Left ventricle myocardium inferior (tissue), 1 donor: ENCODE measurements at regions not wholly inside any gene's neighbourhood (a gene's known extent, or its start where the extent isn't known, plus 50 kb on each side); places are given as distances from the start of the nearest gene placed in this dataset.

Experiments used
- DNase-seq: peaks from one replicate; pipeline ENCODE4 v3.0.0-alpha.2; 2020
- H3K27ac ChIP-seq: fragments of 200-600 bp; replicated peaks from 2 replicates; pipeline ENCODE4 v1.8.0; 2021
- H3K27me3 ChIP-seq: fragments of 200-600 bp; 2 replicates; pipeline ENCODE4 v1.8.0; 2021; ENCODE audit warnings: low read depth
- H3K36me3 ChIP-seq: fragments of 200-600 bp; 2 replicates; pipeline ENCODE4 v1.8.0; 2021
- H3K4me1 ChIP-seq: fragments of 200-600 bp; 2 replicates; pipeline ENCODE4 v1.8.0; 2021
- H3K4me3 ChIP-seq: fragments of 200-600 bp; 2 replicates; pipeline ENCODE4 v1.8.0; 2021; ENCODE audit warnings: mild to moderate bottlenecking, moderate library complexity
- H3K9me3 ChIP-seq: fragments of 200-600 bp; replicated peaks from 2 replicates; pipeline ENCODE4 v1.8.0; 2021
- intact Hi-C: fragments of 100-400 bp; cut with micrococcal nuclease; formaldehyde crosslinking; loops from one replicate; pipeline ENCODE4 v1.11.0; 2022
- TF ChIP-seq, protein P1 (sequence below): fragments of 200-600 bp; IDR thresholded peaks from 2 replicates; pipeline ENCODE4 v1.8.0; 2021; ENCODE audit warnings: antibody characterized with exemption, mild to moderate bottlenecking, borderline replicate concordance
- donor health status: DM: no; HTN: yes; CAD: no; lungs with severe emphysema.

DNA sequence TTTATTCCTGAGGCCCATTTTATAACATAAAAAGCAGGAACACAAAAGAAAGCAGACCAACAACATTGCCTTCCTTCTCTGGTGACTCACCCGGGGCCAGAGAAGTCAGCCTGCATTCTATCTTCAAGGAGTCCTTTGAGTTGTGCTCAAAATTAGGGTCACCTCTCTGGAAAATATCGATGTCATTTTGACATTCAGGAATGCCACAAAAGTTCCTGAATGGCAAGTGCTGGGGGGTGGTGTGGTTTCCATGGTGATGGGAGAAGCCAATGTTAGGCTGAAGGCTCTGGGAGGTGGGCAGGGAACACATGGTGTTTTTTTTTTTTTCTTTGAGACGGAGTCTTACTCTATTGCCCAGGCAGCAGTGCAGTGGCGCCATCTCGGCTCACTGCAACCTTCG is 159.6 kb downstream of the HAPSTR1 start:
- Histone ChIP-seq H3K9me3 (no peaks in the 10 kb centered on the region), H3K27me3 (peaks cover 42% of the 10 kb centered on the region), H3K36me3 (no peaks in the 10 kb centered on the region), H3K4me3 (no peak overlapping the region), H3K4me1 (no peaks in the 10 kb centered on the region), H3K27ac (no peak overlapping the region)
- DNase-seq = no peak
- intact Hi-C loops = no loop called here
- TF ChIP-seq, protein P1, sequence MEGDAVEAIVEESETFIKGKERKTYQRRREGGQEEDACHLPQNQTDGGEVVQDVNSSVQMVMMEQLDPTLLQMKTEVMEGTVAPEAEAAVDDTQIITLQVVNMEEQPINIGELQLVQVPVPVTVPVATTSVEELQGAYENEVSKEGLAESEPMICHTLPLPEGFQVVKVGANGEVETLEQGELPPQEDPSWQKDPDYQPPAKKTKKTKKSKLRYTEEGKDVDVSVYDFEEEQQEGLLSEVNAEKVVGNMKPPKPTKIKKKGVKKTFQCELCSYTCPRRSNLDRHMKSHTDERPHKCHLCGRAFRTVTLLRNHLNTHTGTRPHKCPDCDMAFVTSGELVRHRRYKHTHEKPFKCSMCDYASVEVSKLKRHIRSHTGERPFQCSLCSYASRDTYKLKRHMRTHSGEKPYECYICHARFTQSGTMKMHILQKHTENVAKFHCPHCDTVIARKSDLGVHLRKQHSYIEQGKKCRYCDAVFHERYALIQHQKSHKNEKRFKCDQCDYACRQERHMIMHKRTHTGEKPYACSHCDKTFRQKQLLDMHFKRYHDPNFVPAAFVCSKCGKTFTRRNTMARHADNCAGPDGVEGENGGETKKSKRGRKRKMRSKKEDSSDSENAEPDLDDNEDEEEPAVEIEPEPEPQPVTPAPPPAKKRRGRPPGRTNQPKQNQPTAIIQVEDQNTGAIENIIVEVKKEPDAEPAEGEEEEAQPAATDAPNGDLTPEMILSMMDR = no peak

DNA sequence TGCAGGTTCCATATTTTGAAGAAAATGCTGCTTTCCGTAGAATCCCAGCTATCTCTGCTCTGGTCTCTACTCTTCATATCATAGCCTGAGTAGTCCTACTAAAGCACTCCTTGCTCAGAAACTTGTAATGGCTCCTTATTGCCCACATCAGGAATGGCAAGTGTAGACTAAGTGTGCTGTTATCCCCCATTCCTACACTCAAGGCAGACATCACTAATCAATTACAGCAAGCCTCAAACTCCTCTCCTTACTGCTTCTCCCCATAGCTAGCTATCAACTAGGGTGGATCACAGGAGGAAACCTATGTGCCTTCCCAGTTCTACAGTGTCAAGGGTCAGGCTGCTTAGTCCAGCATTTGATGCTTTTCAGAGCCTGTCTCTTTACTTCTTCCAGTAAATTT is 163.4 kb downstream of the HAPSTR1 start:
- intact Hi-C loops = no loop called here
- peaks cover under 1% of the 10 kb centered on the region for H3K4me1 ChIP-seq
- DNase-seq = no peak
- peaks cover 59% of the 10 kb centered on the region for H3K27me3 ChIP-seq
- no peaks in the 10 kb centered on the region for H3K36me3 ChIP-seq
- TF ChIP-seq, protein P1 = no peak
- H3K9me3 ChIP-seq = no peaks in the 10 kb centered on the region
- H3K4me3 ChIP-seq = no peak overlapping the region
- no peak overlapping the region for H3K27ac ChIP-seq

DNA sequence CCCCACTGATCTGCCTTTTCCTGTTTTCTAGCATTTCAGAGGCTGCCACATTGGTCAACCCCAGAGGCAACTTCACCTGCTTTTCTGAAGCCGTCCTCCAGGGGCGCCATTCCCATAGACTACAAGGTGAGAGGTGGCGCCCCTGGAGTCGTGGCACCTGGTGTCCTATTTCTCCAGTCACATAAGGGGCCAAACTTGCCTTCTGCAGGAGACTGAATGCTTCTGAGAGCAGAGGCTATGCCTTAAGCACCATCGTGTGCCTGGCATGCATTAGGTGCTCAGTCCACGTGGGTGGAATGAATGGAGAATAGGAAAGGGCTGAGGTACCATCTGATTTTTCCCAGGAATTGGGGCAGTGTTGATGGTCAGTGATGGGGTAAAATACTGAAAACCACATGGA is 164.8 kb downstream of the HAPSTR1 start:
- TF ChIP-seq, protein P1 = peak; percentile 57
- Histone ChIP-seq H3K4me1 (peaks cover 13% of the 10 kb centered on the region), H3K4me3 (no peak overlapping the region), H3K9me3 (no peaks in the 10 kb centered on the region), H3K27me3 (peaks cover 57% of the 10 kb centered on the region), H3K36me3 (no peaks in the 10 kb centered on the region), H3K27ac (no peak overlapping the region)
- intact Hi-C loops = no loop called here
- peak; percentile 13 for DNase-seq

DNA sequence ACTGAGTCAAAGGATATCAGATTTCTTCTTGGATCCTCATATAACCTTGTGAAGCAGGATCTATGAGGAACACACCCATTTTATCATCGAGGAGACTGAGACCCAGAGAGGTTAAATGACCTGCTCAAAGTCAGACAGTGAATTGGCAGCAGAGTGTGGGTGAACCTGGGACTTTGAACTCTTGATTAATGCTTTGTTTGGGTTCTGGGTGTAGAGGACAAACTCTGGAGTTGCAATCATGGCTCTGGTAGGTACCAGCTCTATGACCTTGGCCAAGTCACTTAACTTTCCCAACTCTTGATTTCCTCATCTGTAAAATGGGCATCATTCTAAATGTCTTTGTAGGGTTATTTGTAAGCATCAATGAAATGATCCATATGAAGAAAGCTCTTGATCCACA is 166.4 kb downstream of the HAPSTR1 start:
- intact Hi-C loops = no loop called here
- no peak for DNase-seq
- Histone ChIP-seq H3K4me3 (no peak overlapping the region), H3K27me3 (peaks cover 41% of the 10 kb centered on the region), H3K27ac (no peak overlapping the region), H3K9me3 (no peaks in the 10 kb centered on the region), H3K4me1 (peaks cover 16% of the 10 kb centered on the region), H3K36me3 (no peaks in the 10 kb centered on the region)
- TF ChIP-seq, protein P1 = no peak

DNA sequence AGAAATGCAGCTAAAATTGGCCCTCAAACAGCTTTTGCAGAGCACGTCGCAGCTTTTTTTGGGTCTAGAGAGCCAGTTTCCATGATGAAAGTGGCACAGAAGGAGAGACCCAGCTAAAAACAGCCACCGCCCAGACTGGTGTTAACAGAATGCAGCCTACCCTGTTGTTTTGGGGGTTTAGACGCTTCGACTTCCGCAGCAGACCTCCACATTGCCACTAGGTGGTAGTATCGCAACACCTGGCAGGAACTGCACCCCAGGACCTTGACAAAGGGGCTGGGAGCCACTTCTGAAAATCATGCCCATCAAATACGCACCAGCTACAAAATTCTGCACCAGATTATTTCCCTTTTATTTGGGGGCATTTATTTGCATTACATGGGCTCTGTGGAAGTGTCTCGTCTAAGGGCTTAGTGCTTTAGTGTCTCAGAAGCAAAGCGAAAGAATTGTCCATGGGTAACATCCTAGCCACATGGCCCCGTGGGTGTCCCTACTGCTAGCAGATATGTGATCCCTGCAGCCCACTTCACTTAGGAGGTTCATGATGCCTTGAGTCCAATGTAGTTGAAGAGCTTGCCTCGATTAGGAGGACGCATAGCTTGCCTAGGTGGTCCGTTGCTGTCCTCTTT is 167.1 kb downstream of the HAPSTR1 start:
- TF ChIP-seq, protein P1 = peak; percentile 79
- Histone ChIP-seq H3K27me3 (peaks cover 35% of the 10 kb centered on the region), H3K4me1 (peaks cover 16% of the 10 kb centered on the region), H3K36me3 (no peaks in the 10 kb centered on the region), H3K4me3 (no peak overlapping the region), H3K27ac (no peak overlapping the region), H3K9me3 (no peaks in the 10 kb centered on the region)
- intact Hi-C loops = no loop called here
- DNase-seq = no peak
